GM12878 (cell line): ENCODE measurements at regions not wholly inside any gene's neighbourhood (a gene's known extent, or its start where the extent isn't known, plus 50 kb on each side); places are given as distances from the start of the nearest gene placed in this dataset.

Experiments used
- ATAC-seq: fragments of 200-7000 bp; cut with Tn5 transposase; 3 replicates; pipeline ENCODE4 v1.9.1; 2020; ENCODE audit warnings: mild to moderate bottlenecking, moderate library complexity
- BruUV-seq: library from RNA; stranded (reverse); fragments of 400-500 nt; replicated peaks from 2 replicates; lab custom pipeline; 2021; lab: Mats Ljungman, UMichigan
- CTCF ChIA-PET: fragments of 300-600 bp; sonication (Branson Sonifier 250); formaldehyde crosslinking; extraction: SDS; loops from one replicate; lab custom pipeline; 2021; ENCODE audit warnings: inconsistent platforms; lab: Yijun Ruan, JAX
- POLR2A ChIA-PET: fragments of 350-600 bp; formaldehyde crosslinking; extraction: SDS; loops from one replicate; lab custom pipeline; 2021; ENCODE audit warnings: inconsistent platforms; lab: Charles Lee
- RAD21 ChIA-PET: fragments of 300-600 bp; sonication (Branson Sonifier 250); formaldehyde crosslinking; loops from one replicate; lab custom pipeline; 2023; ENCODE audit warnings: antibody characterized with exemption; ENCODE audit not compliant: unreplicated experiment; lab: Charles Lee
- SMC1A ChIA-PET: fragments of 300-600 bp; sonication (Branson Sonifier 250); formaldehyde crosslinking; loops from one replicate; lab custom pipeline; 2023; ENCODE audit not compliant: unreplicated experiment, uncharacterized antibody; lab: Charles Lee
- DNase-seq: peaks from one replicate; pipeline ENCODE4 v3.0.0-alpha.2; 2011; ENCODE audit warnings: low read depth, low spot score
- FAIRE-seq: peaks from 3 replicates; lab custom pipeline; 2011; peaks lifted over from hg19 to GRCh38; lab: Jason Lieb, UNC
- H2AFZ ChIP-seq: 2 replicates; pipeline ENCODE4 v1.6.0; 2011; ENCODE audit warnings: low read depth, low read length, control low read depth; ENCODE audit not compliant: control insufficient read depth
- H3K27ac ChIP-seq: 2 replicates; pipeline ENCODE4 v1.5.1; 2011; ENCODE audit warnings: control low read depth; ENCODE audit not compliant: control insufficient read depth, insufficient read depth
- H3K27me3 ChIP-seq, 2 experiments: replicated peaks in 1 of 2; 2 replicates each; pipeline versions ENCODE4 v1.6.0 to v1.6.1; 2011; ENCODE audit warnings: low read length in 1 of 2; ENCODE audit not compliant: control insufficient read depth in 2 of 2, insufficient read depth in 2 of 2
- H3K36me3 ChIP-seq, 2 experiments: 2 replicates each; pipeline ENCODE4 v1.5.1; 2011; ENCODE audit warnings: low read length in 1 of 2; ENCODE audit not compliant: control insufficient read depth in 2 of 2, insufficient read depth in 2 of 2
- H3K4me1 ChIP-seq: 2 replicates; pipeline ENCODE4 v1.6.1; 2011; ENCODE audit warnings: mild to moderate bottlenecking, low read length, moderate library complexity, mixed read lengths; ENCODE audit not compliant: control insufficient read depth, insufficient read depth
- H3K4me2 ChIP-seq: 2 replicates; pipeline ENCODE4 v1.6.0; 2011; ENCODE audit warnings: control low read depth; ENCODE audit not compliant: control insufficient read depth, insufficient read depth
- H3K4me3 ChIP-seq: fragments of 200-600 bp; sonication (generic); 2 replicates; pipeline ENCODE4 v1.5.1; 2016
- H3K79me2 ChIP-seq: 2 replicates; pipeline ENCODE4 v1.6.0; 2011; ENCODE audit warnings: low read length; ENCODE audit not compliant: control insufficient read depth, insufficient read depth
- H3K9ac ChIP-seq: 2 replicates; pipeline ENCODE4 v1.8.0; 2011; ENCODE audit warnings: low read length, control low read depth, mixed read lengths; ENCODE audit not compliant: control insufficient read depth, insufficient read depth
- H3K9me3 ChIP-seq: replicated peaks from 3 replicates; pipeline ENCODE4 v1.5.1; 2011; ENCODE audit warnings: mild to moderate bottlenecking, low read length; ENCODE audit not compliant: control insufficient read depth, insufficient read depth
- H4K20me1 ChIP-seq: 2 replicates; pipeline ENCODE4 v1.6.0; 2011; ENCODE audit not compliant: control insufficient read depth, insufficient read depth
- BRCA1 ChIP-seq: IDR thresholded peaks from 2 replicates; pipeline ENCODE4 v1.6.1; 2011; ENCODE audit warnings: low read depth, low read length, improper control_type of control experiment
- MLLT1 ChIP-seq: fragments of 450-650 bp; IDR thresholded peaks from 2 replicates; pipeline ENCODE4 v1.6.1; 2016; ENCODE audit warnings: mild to moderate bottlenecking
- POLR2A ChIP-seq: IDR thresholded peaks from 2 replicates; pipeline ENCODE4 v1.6.1; 2011; ENCODE audit warnings: low read depth, mild to moderate bottlenecking, low read length
- PRDM15 ChIP-seq: fragments of 450-650 bp; formaldehyde crosslinking; IDR thresholded peaks from 2 replicates; pipeline ENCODE4 v1.4.0; 2020; ENCODE audit warnings: mild to moderate bottlenecking, moderate library complexity
- WGBS: methylation state at CpG from one replicate; pipeline ENCODE4 v1.1.6; 2016; ENCODE audit warnings: low lambda C conversion rate; ENCODE audit not compliant: insufficient replicate concordance, insufficient coverage; ENCODE audit errors: missing lambda C conversion rate; 5-methylcytosine and 5-hydroxymethylcytosine counted together
- in situ Hi-C: fragments of 300-500 bp; cut with MboI; formaldehyde crosslinking; loops from 9 replicates; pipeline ENCODE4 v1.14.3; 2018; ENCODE audit warnings: mixed read lengths
- intact Hi-C: fragments of 100-400 bp; cut with micrococcal nuclease; formaldehyde crosslinking; loops from one replicate; pipeline ENCODE4 v1.14.2; 2022; ENCODE audit not compliant: unreplicated experiment

- H3K4me3 ChIP-seq, result no peak overlapping the region
- ChIA-PET CTCF (interaction anchor here (1.1 kb wide), 1 partner anchor 200 kb away, joined by 6 read pairs; no protein-coding TSS in a partner anchor), SMC1A (interaction anchor here (0.6 kb wide), 1 partner anchor 172 kb away, joined by 3 read pairs; no protein-coding TSS in a partner anchor), RAD21 (interaction anchor here (1.7 kb wide), 1 partner anchor 200 kb away, joined by 8 read pairs; no protein-coding TSS in a partner anchor), POLR2A (interaction anchor here (0.6 kb wide), 2 partner anchors 23 to 36 kb away, joined by 3 to 5 read pairs; no protein-coding TSS in a partner anchor)
- intact Hi-C loops (no loop called here), in situ Hi-C loops (no loop called here)
- no peaks in the 10 kb centered on the region for H3K27me3 ChIP-seq
- no peak overlapping the region for H3K4me2 ChIP-seq
- no peak overlapping the region for H3K27ac ChIP-seq
- BruUV-seq, result no TSS peak
- H3K9ac ChIP-seq, result no peak overlapping the region
- TF ChIP-seq PRDM15 (CRISPR knock-in tag) (no peak), POLR2A (no peak), BRCA1 (no peak), MLLT1 (no peak)
- no peak for FAIRE-seq
- no peaks in the 10 kb centered on the region for H3K79me2 ChIP-seq
- 54% methylated on average over 8 of the region's 8 CpGs for WGBS
- H3K9me3 ChIP-seq, result no peaks in the 10 kb centered on the region
- H3K36me3 ChIP-seq, result no peaks in the 10 kb centered on the region
- H3K4me1 ChIP-seq, result no peaks in the 10 kb centered on the region
- no peak for ATAC-seq
- H2AFZ ChIP-seq, result no peak overlapping the region
- DNase-seq, result no peak
- H4K20me1 ChIP-seq, result no peaks in the 10 kb centered on the region
Observed at GRCh38 chr14:100445436-100446088, 122.4 kb downstream of the SLC25A47 start.
